Heart right ventricle (tissue), 16 donors: ENCODE measurements at regions not wholly inside any gene's neighbourhood (a gene's known extent, or its start where the extent isn't known, plus 50 kb on each side); places are given as distances from the start of the nearest gene placed in this dataset.
A peak's percentile ranks its signal among the peaks of the same experiment; 100 is the strongest.
"Not testable (repeated sequence)": the region's sequence is repeated elsewhere in the genome, so short reads cannot be mapped to it uniquely, and the experiment has no call there.

Source experiments
- ATAC-seq, 8 donors: fragments of 200-7000 bp; cut with Tn5 transposase; one replicate each; pipeline ENCODE4 v1.9.1; 2020; ENCODE audit warnings: mild to moderate bottlenecking in 8 of 8, moderate library complexity in 8 of 8, moderate number of reproducible peaks in 1 of 8
- DNase-seq, 2 donors: peaks; one replicate each; pipeline ENCODE4 v3.0.0-alpha.2; 2020
- H3K27ac ChIP-seq, 10 donors: fragments of 200-600 bp; sonication (generic) in 2 of 10; one replicate each; pipeline versions ENCODE4 v1.5.0 to v1.8.0; 2020 to 2022; ENCODE audit warnings: mild to moderate bottlenecking in 3 of 10
- H3K27me3 ChIP-seq, 7 donors: fragments of 200-600 bp; one replicate each; pipeline ENCODE4 v1.8.0; 2021 to 2022; ENCODE audit warnings: mild to moderate bottlenecking in 2 of 7
- H3K36me3 ChIP-seq, 9 donors: fragments of 200-600 bp; sonication (generic) in 1 of 9; one replicate each; pipeline versions ENCODE4 v1.5.0 to v1.8.0; 2020 to 2022; ENCODE audit warnings: mild to moderate bottlenecking in 2 of 9
- H3K4me1 ChIP-seq, 9 donors: fragments of 200-600 bp; sonication (generic) in 1 of 9; one replicate each; pipeline versions ENCODE4 v1.5.0 to v1.8.0; 2020 to 2022; ENCODE audit warnings: mild to moderate bottlenecking in 4 of 9
- H3K4me3 ChIP-seq, 10 donors: fragments of 200-600 bp; sonication (generic) in 2 of 10; one replicate each; pipeline versions ENCODE4 v1.5.0 to v1.8.0; 2020 to 2022; ENCODE audit warnings: mild to moderate bottlenecking in 7 of 10, moderate library complexity in 2 of 10
- H3K9me3 ChIP-seq, 11 donors: fragments of 200-600 bp in 10 of 11; sonication (generic) in 2 of 11; one replicate each; pipeline versions ENCODE4 v1.5.0 to v1.8.0; 2013 to 2022; ENCODE audit warnings: mild to moderate bottlenecking in 2 of 11, control low read depth in 1 of 11, moderate library complexity in 1 of 11
- CTCF ChIP-seq, 9 donors: fragments of 200-600 bp; sonication (generic) in 2 of 9; IDR thresholded peaks; one replicate each; pipeline versions ENCODE4 v1.5.0 to v1.8.0; 2021 to 2022; ENCODE audit warnings: antibody characterized with exemption in 9 of 9, mild to moderate bottlenecking in 5 of 9, moderate library complexity in 1 of 9
- WGBS, 2 donors: extraction: QIAGEN DNeasy Blood & Tissue Kit; methylation state at CpG; one replicate each; pipeline ENCODE4 v1.1.7; 2013; ENCODE audit warnings: inconsistent platforms in 1 of 2; 5-methylcytosine and 5-hydroxymethylcytosine counted together
- intact Hi-C, 10 donors: fragments of 100-400 bp; cut with DNase I; formaldehyde crosslinking; loops; one replicate each; pipeline versions ENCODE4 v1.11.1 to v1.14.2; 2022
- donor health status: Arrhythmogenic right ventricular cardiomyopathy.
- donor health status: ischemic (EF 13 %, LVEDD 7.1; RV severe dilation, severe dysfunction).
- donor health status: healthy with polysubstance abuse.
- donor health status: DM: no; HTN: yes; CAD: no.
- donor health status: DM: no; HTN: no; CAD: no.
- donor health status: ischemic (EF 25% LVEDD 6.9; RV normal size, moderate dysfunction).
- donor health status: ischemic (EF 25% LVEDD 5.7; RV mildly dilated, moderate dysfunction).
- donor health status: healthy.
- donor health status: DM: yes; HTN: yes; CAD: no.
- donor health status: Ischemic cardiomyopathy.
- donor health status: ischemic (EF 35%, LVEDD 5.7; RV mildly dilated, moderate dysfunction).
- donor health status: nonischemic (EF 11% LVEDD 7.7; RV severe dilation, severe dysfunction).
- donor health status: DM: yes; HTN: yes; CAD: no.
- donor health status: PGD.
- donor health status: ischemic (EF 29% LVEDD 5.4; RV normal size, mild dysfunction).
- donor health status: nonischemic (EF 23%, LVEDD 6.1; RV moderate dilation, normal function).

- 49 to 57% methylated on average over 4 of the region's 4 CpGs for WGBS, 2 donors
- H3K36me3 ChIP-seq, result no peaks in the 10 kb centered on the region
- intact Hi-C loops, result loop anchor here in 1 of 10 donors (5.0 kb wide), 1 partner anchor 34 kb away; no protein-coding TSS in a partner anchor
- ATAC-seq (no peak), DNase-seq (no peak)
- H3K27me3 ChIP-seq, result no peaks in the 10 kb centered on the region
- no peaks in the 10 kb centered on the region for H3K9me3 ChIP-seq
- no peak overlapping the region for H3K4me3 ChIP-seq
- H3K4me1 ChIP-seq, result peaks cover 2 to 84% (median 45%) of the 10 kb centered on the region in 9 donors
- no peak for TF ChIP-seq CTCF (IDR thresholded peaks at IDR 0.05)
- peak overlapping the region in 6 of 10 donors; percentile 28 to 72 (median 39) for H3K27ac ChIP-seq
Measured at GRCh38 chr20:53656293-53657202, 62.9 kb upstream of the ZNF217 start.

GRCh38 chr20:53655625-53656292 lies 62.1 kb upstream of the ZNF217 start:
- no peak for DNase-seq
- Histone ChIP-seq H3K9me3 (no peaks in the 10 kb centered on the region), H3K27ac (peak overlapping the region in 8 of 10 donors; percentile 27 to 84 (median 55)), H3K36me3 (no peaks in the 10 kb centered on the region), H3K4me3 (peak overlapping the region in 1 of 10 donors; percentile 6), H3K4me1 (peaks cover 2 to 76% (median 37%) of the 10 kb centered on the region in 9 donors), H3K27me3 (no peaks in the 10 kb centered on the region)
- TF ChIP-seq CTCF (IDR thresholded peaks at IDR 0.05), result no peak
- intact Hi-C loops, result loop anchor here in 1 of 10 donors (5.0 kb wide), 1 partner anchor 33 kb away; no protein-coding TSS in a partner anchor
- no peak for ATAC-seq
- WGBS, 2 donors, result 70 to 78% methylated on average over 4 of the region's 4 CpGs

GRCh38 chr20:53654932-53655624 lies 61.4 kb upstream of the ZNF217 start:
- DNase-seq, result no peak
- Histone ChIP-seq H3K9me3 (no peaks in the 10 kb centered on the region), H3K4me1 (peaks cover 0 to 70% (median 30%) of the 10 kb centered on the region in 9 donors), H3K27me3 (no peaks in the 10 kb centered on the region), H3K27ac (peak overlapping the region in 7 of 10 donors; percentile 27 to 84 (median 67)), H3K4me3 (peak overlapping the region in 5 of 10 donors; percentile 6 to 23 (median 12)), H3K36me3 (no peaks in the 10 kb centered on the region)
- no peak for TF ChIP-seq CTCF (IDR thresholded peaks at IDR 0.05)
- ATAC-seq, result peak in 5 of 8 donors; percentile 34 to 62 (median 52)
- WGBS, 2 donors, result 74 to 79% methylated on average over 13 of the region's 13 CpGs
- intact Hi-C loops, result loop anchor here in 1 of 10 donors (5.0 kb wide), 1 partner anchor 33 kb away; no protein-coding TSS in a partner anchor

- ATAC-seq, DNase-seq, intact Hi-C loops, H3K9me3 ChIP-seq, H3K27me3 ChIP-seq, H3K36me3 ChIP-seq: not testable (repeated sequence)
- H3K4me1 ChIP-seq, result peaks cover 0 to 67% (median 27%) of the 10 kb centered on the region in 9 donors
- H3K4me3 ChIP-seq, result peak overlapping the region in 4 of 10 donors; percentile 6 to 23 (median 9)
- H3K27ac ChIP-seq, result peak overlapping the region in 7 of 10 donors; percentile 27 to 84 (median 67)
- WGBS, 2 donors, result 86 to 90% methylated on average over 8 of the region's 8 CpGs
Measured at GRCh38 chr20:53654521-53654920, 60.9 kb upstream of the ZNF217 start.
